ENCODE measurements at regions not wholly inside any gene's neighbourhood (a gene's known extent, or its start where the extent isn't known, plus 50 kb on each side); places are given as distances from the start of the nearest gene placed in this dataset.

DNA sequence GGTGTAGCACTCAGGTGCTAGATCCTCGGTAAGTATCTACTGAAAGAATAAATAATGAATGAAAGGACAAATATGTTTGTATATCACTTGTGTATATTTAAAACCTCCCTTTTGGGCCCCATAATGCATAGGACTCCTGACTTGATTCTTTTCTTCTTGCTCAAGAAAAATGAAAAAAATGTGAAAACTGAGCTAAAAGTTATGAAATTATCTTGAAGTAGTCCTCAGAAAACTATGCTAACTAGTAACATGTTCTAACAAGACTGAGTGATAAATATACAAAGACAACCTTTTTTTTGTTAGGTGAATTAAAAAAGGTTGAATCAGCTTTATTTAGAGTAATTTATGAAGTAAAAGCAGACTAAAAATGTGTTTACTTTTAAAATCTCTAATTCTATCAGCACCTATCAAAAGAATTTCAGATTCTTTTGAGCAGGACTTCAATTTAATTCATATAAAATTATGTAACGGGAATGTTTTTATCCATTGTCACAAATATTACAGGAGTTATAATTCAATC is 247.8 kb upstream of the JAG1 start:
- DNase-seq (ENCODE audit: low read depth), result no peak

DNA sequence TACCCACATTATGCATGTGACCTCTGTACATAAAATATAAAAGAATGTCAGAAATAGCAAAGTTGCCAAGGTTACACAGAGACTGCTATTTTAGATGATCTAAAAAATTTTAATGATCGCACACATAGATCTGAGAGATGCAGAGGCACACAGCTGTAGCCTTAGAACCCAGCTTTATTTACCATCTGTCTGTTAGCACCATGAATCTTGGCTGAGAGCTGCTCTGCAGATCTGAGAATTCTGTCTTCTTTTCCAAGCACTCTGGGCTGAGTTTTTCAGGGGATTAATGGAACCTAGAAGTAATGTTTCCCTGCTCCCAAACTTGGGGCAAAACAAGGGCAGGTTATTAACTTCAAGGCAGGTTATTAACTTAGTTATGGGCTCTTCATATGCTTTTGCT is 248.7 kb upstream of the JAG1 start:
- DNase-seq (ENCODE audit: low read depth), result no peak

DNA sequence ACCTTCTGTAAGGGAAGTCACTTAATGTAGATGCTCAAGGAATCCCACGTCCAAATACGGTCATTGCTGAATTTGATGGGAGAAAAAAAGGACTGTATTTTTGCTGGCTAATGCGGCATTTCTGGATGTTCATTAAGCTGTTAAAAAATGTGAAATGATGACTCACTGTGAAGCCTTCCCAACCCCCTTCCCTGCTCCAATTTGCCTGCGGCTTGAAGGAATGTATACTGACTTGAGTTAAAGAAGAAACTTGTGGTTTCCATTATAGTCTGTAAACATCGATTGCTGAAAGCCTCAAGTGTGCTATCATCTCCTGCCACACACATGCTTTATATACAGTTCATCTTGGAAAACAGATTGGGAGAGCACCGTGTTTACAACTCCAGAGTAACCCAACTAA is 249.1 kb upstream of the JAG1 start:
- DNase-seq (ENCODE audit: low read depth), result peak; percentile 97

DNA sequence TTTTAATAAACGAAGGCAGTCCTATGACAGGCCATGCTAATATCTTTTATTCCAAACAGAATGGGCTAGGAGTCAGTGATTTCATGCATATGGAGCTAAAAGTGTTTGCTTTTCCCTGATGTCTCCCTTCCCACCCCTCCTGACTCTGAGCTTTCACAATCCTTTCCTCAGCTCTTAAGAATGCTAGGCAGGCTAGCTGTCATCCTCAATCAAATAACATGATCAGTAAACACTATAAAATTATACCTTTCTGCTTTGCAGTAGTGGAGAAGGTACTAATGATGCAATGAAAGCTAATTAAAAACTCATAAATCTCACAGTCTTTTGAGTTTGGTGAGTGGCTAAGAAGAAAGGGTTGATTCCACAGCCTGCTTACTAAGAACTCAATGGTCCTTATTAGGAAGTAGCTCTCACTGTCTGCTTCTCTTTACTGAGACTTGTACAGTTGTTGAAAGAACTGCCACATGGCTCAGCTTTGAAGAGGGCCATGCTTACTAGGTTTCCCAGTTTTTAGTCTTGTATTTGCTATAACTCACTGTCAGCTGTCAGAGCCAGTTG is 250.9 kb upstream of the JAG1 start:
- peak; percentile 97 for DNase-seq (ENCODE audit: low read depth)

DNA sequence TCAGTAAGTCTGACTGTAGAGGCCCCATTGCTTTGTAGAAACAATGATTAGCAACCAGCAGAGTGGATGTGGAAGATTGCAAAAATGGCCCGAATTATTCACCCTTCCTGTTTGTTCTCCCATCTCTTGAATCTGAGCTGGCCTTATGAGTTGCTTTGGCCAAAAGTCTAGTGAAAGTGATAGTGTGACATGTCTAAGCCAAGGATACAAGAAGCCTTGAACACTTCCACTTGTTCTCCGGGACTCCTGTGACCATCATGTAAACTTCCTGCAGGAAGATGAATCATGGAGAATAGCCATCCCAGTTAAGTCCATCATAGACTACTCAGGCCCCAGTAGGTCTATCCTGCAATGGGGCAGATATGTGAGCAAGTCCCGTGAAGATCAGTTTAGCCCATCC is 252.0 kb upstream of the JAG1 start:
- peak; percentile 61 for DNase-seq (ENCODE audit: low read depth)

DNA sequence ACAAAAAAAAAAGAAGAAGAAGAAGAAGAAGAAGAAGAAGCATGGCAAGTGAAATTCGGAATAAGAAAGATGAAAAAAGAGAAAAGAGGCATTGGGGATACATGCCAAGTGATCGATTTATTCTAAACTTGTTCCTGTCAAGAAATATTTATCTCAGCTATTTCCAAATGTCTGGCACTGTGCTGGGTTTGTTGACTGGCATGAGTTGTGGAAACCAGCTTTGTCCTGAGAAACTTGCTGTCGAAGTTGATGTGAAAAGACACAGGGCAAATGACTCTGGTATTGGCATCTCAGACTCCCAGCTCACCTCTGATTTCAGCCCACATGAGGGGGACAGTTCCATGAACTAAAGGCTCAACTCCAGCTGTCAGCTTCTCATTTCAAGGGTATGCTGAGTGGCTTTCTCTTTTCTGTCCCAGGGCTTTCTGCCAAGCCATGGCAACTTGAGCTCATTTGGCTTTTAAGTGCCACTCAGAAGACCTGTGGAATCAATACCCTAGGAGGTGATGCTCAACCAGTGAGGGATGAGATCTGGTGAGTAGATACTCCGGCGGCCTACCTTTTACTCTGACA is 253.3 kb upstream of the JAG1 start:
- DNase-seq (ENCODE audit: low read depth), result no peak

DNA sequence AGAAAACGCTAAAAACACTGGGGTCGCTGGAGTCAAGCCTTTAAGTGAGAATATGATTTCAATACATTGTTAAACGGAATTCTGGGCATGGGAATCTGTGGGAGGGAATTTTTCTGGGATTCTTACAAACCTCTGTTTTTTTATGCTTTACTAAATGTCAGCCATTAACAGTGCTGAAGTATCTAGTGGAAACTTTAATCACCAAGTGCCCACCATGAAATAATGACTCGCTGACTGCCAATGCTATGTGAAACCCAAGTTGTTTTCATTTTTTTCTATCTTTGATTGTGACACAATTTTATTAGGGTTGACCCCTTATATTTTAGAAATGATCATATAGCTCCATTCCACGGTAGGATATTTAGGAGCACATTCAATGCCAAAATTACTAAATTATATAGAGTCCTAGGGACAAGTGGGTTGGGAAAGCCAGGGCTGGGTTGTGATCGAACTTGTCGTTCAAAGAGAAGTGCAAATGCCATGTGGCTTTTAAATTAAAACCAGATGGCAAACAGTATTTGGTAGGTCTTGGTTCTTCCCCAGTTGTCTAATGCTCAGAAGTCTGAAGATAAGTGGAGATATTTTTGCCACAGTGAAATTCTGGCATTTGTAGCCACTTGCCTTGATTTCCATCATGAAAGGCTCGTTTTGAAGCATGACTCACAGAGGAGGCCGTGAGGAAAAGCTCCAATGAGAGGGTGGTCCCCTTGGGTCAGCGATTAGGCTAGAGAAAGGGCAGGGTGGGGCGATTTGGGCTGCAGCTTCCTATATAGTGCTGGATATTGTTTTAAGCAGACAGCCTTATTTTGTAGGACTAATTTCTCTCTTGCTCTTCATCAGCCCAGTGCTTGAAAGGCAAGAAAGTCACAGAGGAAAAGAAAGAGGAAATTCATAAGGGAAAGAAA is 254.4 kb upstream of the JAG1 start:
- DNase-seq (ENCODE audit: low read depth), result peak; percentile 83

DNA sequence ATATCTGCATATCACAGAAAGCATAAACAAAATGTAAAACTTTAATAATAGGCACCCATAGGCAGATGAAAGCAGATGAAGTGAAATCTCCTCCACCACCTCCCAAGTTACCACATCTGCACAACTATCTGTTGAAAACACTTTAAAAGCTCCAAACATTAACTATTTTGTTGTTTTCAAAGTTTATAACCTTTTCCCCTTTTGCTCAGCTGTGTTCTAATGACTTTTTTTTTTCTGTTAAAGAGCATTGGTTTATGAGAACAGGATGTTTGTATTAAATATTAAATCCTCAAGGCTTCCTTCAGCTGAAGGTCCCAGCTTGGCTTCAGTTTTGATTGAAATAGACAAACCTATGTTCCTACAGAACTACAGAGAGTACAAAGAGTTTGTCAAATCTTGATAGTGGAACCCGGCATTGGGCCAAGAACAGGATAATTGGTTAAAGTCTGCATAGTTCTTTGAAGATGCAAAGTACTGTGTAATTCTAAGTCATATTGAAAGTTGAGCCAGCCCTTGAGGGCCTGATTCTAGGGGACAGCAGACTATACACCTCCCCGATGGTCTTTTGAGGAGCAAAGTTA is 255.1 kb upstream of the JAG1 start:
- peak; percentile 52 for DNase-seq (ENCODE audit: low read depth)

DNA sequence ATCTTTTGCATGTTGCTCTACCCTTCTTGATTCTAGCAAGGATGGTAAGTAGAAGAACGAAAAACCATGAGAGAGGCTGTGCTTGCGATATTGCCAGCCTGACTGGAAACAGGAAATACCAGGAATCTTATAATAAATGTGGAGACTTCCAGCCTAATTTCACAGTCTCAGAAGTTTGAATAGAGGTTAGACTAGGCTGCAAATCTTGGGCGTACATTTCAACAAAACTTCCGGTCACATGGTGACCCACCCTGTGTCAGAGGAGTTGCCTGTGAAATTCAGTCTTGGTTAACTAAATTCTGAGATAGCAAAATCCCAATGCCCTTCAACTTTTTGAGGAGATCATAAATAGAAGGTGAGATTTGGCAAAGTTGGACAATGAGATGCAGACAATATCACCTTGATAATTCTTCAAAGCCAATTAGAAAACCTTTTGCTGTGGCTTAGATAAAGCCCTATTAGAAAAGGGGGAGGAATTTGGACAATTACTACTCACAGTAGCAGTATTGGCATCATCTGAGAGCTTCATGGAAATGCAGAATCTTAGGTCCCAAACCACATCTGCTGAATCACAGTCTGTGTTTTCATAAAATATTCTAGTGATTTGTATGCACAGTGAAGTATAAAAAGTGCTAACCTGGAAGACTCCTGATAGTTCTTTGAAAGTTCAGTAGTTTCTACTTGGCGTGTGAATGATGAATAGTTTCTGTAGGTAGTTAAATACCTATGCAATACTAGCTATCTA is 262.0 kb upstream of the JAG1 start:
- no peak for DNase-seq (ENCODE audit: low read depth)

DNA sequence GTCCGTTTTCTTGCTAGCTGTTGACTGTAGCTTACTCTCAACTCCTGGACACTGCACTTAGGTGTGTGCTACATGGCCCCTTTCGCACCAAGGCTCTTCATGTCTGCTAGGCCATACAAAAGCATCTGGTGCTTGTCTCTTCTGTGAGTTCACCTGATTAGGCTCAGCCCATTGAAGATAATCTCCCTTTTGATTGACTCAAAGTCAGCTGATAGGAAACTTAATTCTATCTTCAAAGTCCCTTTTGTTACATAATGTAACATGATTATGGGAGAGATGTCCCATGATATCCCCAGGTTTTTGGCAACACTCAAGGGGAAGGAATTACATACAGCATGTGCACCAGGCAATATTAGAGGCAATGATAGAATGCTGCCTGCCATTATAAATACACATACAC is 263.0 kb upstream of the JAG1 start:
- no peak for DNase-seq (ENCODE audit: low read depth)

DNA sequence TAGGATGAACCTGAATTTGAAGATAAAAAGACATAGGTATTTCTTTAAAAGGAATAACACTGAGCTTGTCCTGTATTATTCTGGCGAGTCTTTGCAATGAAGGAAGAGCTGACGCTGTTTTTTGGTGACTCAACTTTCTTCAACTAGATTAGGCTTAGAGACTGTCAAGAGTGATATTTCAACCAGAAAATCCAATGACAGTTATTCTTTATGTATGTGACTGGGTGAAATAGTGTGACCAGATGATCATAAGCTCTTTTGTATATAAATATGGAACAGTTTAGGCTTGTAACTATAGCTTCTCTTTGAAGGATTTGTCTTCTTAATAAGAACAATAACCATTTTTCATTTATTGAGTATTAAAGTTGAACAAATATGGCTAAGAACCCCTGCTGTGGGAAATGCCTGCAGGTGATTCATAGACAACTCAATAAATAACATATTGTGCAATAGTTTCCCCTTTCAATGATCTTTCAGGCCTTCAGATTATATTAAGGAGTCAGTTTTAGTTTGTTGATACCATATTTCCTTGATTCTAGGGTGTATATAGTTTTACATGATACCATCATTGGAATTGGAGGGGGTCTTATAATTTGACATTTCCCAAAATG is 265.6 kb upstream of the JAG1 start:
- no peak for DNase-seq (ENCODE audit: low read depth)

DNA sequence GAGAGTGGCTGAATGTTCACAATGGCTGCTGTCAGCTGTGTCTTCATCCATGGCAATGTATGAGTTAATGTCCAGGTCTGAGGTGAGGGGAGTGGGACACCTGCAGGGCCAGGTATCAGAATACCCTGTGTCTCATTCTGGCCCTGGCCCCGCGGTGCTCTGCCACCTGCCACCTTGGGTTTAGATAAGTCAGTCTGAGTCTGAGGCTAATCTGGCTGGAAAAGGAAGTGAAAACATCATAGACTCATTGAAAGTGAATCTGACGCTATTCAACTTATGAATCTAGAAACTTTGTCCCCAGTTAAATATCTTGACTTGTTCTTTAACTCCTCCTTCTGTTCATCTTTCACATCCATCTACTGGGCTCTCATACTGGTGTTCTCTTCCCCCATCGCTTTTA is 267.1 kb upstream of the JAG1 start:
- DNase-seq (ENCODE audit: low read depth), result no peak

DNA sequence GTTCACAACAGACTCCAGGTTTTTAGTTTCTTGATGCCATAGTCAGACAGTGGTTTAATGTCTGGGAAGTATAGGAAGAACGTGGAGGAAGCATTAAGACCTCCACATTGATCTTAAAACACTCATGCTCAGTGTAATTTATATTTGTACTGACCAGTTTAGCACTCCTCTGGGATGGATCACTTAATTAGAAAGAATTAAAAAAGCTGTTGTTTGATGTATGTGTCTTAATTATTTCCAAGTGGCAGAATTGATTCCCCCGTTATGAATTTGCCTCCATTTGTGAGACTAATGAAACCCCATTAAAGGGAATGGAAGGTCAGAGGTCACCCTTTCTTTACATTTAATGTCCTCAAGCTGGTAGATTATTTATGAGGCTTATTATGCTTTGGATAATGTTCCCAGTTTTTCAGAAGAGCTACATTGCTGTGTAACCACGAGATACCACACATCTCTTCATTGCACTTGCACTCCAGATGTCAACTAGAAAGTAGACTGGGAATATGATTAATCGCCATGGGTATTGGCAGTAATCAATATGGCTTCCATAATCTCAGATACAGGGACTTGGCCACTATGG is 270.0 kb upstream of the JAG1 start:
- DNase-seq (ENCODE audit: low read depth), result no peak

DNA sequence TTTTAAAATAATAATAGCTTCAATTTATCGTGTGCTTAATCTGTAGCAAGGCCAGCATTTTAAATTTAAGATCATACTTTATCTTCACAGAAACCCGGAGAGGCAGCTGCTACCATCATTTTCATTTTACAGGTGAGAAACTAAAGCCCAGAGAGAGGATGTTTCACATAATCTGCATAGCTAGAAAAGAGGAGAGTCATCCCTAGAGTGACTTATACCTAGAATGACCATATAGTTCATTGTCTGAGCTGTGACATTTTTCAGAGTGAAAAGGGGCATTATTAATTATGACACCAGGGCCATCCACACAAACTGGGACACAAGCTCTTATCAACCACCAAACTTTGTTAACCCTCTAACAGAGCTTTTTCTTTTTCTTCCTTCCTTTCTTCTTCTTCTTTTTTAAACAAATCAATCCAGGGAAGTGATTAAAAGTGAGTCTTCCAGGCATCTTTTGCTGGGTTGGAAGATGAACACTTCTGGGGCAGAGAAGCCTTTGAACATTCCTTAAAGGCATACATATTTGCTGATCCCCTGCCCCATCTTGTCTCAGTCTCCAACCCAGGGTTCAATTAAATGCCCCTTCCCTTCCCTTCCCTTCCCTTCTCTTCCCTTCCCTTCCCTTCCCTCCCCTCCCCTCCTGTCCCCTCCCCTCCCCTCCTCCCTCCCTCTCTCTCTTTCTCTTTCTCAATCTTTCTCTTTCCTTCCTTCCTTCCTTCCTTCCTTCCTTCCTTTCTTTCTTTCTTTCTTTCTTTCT is 272.5 kb upstream of the JAG1 start:
- DNase-seq (ENCODE audit: low read depth), result no peak

DNA sequence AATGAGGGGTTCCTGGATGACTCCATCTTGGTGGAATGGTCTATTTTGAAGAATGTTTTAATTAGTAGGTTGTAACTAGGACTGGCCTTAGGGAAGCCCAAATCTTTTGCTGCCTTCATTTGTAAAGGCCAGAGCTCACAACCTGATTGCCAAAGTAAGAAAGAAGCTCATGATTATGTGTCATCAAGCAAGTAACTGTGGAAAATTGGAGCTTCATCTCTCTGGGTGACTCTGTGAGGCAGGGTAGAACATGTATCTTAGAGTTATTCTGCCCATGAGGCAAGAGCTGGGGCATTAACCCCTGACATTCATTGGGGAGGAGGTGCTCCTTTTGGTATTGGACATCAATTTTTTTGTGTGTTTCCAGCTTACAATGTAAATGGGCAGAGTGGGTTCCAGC is 273.9 kb upstream of the JAG1 start:
- no peak for DNase-seq (ENCODE audit: low read depth)

DNA sequence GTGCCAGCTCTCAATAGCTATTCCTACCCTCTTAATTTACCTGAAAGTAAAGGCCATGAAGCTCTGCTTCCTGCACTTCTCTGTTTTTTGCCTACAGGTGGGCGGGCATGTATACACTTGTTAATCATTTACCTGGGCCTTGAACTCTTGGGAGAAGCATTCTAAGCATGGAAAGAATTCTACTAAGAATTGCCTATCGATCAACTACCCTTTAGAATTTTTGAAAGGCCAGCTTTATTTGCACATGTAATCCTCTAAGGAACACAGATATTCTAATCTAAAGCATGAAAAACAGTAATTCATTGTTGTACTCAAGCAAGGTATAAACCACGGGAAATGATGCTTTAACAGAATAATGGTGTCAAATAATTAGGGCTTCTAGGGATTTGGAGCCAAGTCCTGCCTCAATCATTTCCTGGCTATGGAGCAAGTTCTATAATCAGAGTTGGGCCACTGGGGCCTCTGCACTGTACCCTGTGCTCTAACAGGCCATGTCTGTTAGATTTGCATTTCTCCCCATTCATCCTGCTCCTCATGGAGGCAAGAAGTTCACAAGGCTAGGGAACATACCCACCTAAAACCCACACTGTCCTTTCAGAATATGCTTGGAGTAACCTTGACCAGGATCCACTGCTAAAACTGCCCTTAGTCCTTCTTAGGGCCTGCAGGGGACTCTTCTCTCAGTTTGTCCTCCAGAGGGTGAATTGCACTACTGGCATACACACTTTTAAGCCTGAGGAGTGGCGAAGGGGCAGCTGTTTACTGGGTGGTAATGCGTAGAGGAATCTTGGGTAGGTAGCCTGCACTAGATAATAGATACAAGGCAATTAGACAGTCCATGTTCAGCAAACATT is 276.4 kb upstream of the JAG1 start:
- no peak for DNase-seq (ENCODE audit: low read depth)

DNA sequence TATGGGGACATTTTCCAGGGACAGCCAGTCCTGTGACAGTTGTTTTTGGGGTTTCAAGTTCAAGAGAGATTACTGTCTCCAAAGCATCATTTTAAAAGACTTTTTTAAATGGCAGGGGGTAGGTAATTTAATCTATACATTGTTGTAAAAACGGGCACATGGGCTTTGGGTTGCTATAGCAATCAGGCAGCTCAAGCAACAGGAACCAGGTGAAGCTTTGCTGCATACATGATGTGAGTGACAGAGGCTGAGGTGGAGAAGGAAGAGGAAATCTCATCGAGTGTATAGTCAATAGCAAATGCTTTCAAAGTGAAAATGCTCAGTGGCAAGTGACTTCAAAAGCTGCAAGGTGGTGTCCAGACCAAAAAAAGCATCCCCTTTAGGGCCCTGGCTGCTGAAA is 277.4 kb upstream of the JAG1 start:
- DNase-seq (ENCODE audit: low read depth), result no peak

DNA sequence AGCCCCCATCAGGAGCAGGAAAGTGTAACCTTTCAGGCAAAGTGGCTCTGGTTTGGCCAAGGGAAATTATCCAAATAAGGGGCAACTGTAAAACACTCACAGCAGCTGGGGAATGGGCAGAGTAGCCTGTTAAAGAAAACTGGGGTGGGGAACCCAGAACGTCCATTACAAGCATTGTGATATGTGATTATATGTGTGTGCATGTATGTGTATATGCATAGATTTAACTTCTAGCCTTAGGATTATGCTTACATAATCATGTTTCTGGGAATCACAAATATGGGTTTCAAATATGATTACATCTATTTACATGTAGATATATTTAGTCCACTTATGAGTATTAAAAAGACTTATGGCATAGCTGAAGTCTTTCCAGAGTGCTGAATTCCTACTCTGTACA is 278.1 kb upstream of the JAG1 start:
- DNase-seq (ENCODE audit: low read depth), result no peak

DNA sequence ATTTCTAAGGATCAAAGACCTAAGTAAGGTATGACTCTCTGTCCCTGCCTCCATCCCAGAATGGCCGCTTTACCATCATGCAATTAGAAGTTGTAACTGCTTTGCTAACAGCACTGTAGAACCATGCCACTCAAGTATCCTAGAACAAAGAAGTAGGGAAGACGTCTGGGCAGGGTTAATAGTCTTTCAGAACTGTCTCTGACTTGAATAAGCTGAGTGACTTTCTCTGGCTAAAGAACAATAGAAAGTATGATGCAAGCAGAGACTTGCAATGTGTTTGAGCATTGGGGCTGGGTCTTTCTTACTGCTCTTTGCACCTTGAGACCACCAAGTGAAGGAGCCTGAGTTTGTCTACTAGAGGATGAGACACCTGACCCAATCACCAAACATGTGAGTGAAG is 279.6 kb upstream of the JAG1 start:
- DNase-seq (ENCODE audit: low read depth), result no peak
